Ovary (tissue), 7 donors: ENCODE measurements at regions not wholly inside any gene's neighbourhood (a gene's known extent, or its start where the extent isn't known, plus 50 kb on each side); places are given as distances from the start of the nearest gene placed in this dataset.

Experiments used
- DNase-seq, 5 donors: peaks; one replicate each; pipeline ENCODE4 v3.0.0-alpha.2; 2019 to 2020
- H3K27ac ChIP-seq, 2 donors: fragments of 200-600 bp; one replicate each; pipeline versions ENCODE4 v1.5.1 to v1.8.0; 2019 to 2022
- H3K27me3 ChIP-seq: fragments of 200-600 bp; one replicate; pipeline ENCODE4 v1.8.0; 2022
- H3K36me3 ChIP-seq: fragments of 200-600 bp; sonication (generic); one replicate; pipeline ENCODE4 v1.5.1; 2019
- H3K4me1 ChIP-seq: one replicate; pipeline ENCODE4 v1.8.1; 2013; ENCODE audit warnings: mild to moderate bottlenecking, moderate library complexity; ENCODE audit not compliant: insufficient read depth
- H3K4me3 ChIP-seq: fragments of 200-600 bp; sonication (generic); one replicate; pipeline ENCODE4 v1.5.1; 2017
- H3K9me3 ChIP-seq, 2 donors: fragments of 200-600 bp in 1 of 2; sonication (generic) in 1 of 2; one replicate each; pipeline versions ENCODE4 v1.5.1 to v1.8.1; 2013 to 2019; ENCODE audit warnings: mild to moderate bottlenecking in 1 of 2, moderate library complexity in 1 of 2
- CTCF ChIP-seq, 3 donors: fragments of 450-650 bp in 2 of 3; fragments of 200-600 bp in 1 of 3; IDR thresholded peaks; one replicate each; pipeline versions ENCODE4 v1.5.1 to v1.8.0; 2016 to 2022; ENCODE audit warnings: antibody characterized with exemption in 3 of 3, mild to moderate bottlenecking in 1 of 3
- EP300 ChIP-seq: sonication (generic); formaldehyde crosslinking; IDR thresholded peaks from one replicate; pipeline ENCODE4 v1.6.1; 2017; ENCODE audit warnings: antibody characterized with exemption
- POLR2A ChIP-seq: fragments of 450-650 bp; IDR thresholded peaks from one replicate; pipeline ENCODE4 v1.6.1; 2017; ENCODE audit warnings: antibody characterized with exemption, mild to moderate bottlenecking, moderate library complexity
- WGBS, 3 donors: extraction: QIAGEN DNeasy Blood & Tissue Kit in 1 of 3; methylation state at CpG; one replicate each; pipeline versions ENCODE4 v1.1.5 to v1.1.7; 2013 to 2017; 5-methylcytosine and 5-hydroxymethylcytosine counted together
- intact Hi-C, 4 donors: fragments of 100-400 bp; cut with DNase I; formaldehyde crosslinking; loops; one replicate each; pipeline versions ENCODE4 v1.11.0 to v1.15.1; 2022 to 2023
- donor health status: DM: no; HTN: no; CAD: no; lungs with moderate emphysema.
- donor health status: DM: no; HTN: no; CAD: no.
- donor health status: Bipolar disorder and iron deficiency.
- donor health status: DM: no; HTN: no; CAD: no.
- donor health status: DM: yes; HTN: yes; CAD: no.

- Histone ChIP-seq H3K27me3 (no peaks in the 10 kb centered on the region), H3K9me3 (no peaks in the 10 kb centered on the region), H3K36me3 (no peaks in the 10 kb centered on the region), H3K4me1 (no peaks in the 10 kb centered on the region), H3K4me3 (no peak overlapping the region), H3K27ac (no peak overlapping the region)
- WGBS, 3 donors, result 67 to 70% (median 67%) methylated on average over 5 of the region's 5 CpGs
- TF ChIP-seq POLR2A, result no peak
- intact Hi-C loops, result no loop called here
- DNase-seq, result no peak
Observed at GRCh38 chr1:3981261-3981660, 81.2 kb upstream of the C1orf174 start.

- WGBS, 3 donors, result 40 to 44% (median 43%) methylated on average over 12 of the region's 12 CpGs
- H3K36me3 ChIP-seq, result no peaks in the 10 kb centered on the region
- H3K9me3 ChIP-seq, result no peaks in the 10 kb centered on the region
- no peaks in the 10 kb centered on the region for H3K27me3 ChIP-seq
- intact Hi-C loops, result no loop called here
- no peak overlapping the region for H3K27ac ChIP-seq
- H3K4me1 ChIP-seq, result no peaks in the 10 kb centered on the region
- no peak for DNase-seq
- H3K4me3 ChIP-seq, result no peak overlapping the region
- TF ChIP-seq POLR2A (no peak), CTCF (IDR thresholded peaks at IDR 0.05) (no peak), EP300 (no peak)
Observed at GRCh38 chr1:3981746-3982505, 81.9 kb upstream of the C1orf174 start.

DNA sequence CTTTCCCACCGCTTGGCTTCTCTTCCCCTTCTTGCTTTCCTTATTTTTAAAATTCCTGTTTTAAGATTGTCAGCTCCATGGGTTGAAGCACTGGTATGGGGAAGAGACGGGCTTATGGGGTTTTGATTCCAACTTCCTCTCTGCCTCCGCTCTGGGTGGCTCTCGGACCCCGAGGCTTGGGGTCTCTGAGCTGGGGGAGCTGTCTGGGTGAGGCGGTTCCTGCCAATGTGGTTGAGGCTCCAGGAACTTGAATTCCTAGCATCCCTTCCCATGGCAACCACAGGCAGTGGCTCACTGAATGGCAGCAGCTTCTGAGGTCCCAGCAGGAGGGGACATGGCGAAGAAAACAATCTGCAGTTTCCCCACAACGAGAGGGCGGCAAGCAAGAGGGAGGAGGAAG is 83.1 kb upstream of the C1orf174 start:
- Histone ChIP-seq H3K4me1 (no peaks in the 10 kb centered on the region), H3K4me3 (no peak overlapping the region), H3K27ac (no peak overlapping the region), H3K36me3 (no peaks in the 10 kb centered on the region), H3K27me3 (no peaks in the 10 kb centered on the region), H3K9me3 (no peaks in the 10 kb centered on the region)
- TF ChIP-seq EP300 (no peak), CTCF (IDR thresholded peaks at IDR 0.05) (no peak), POLR2A (no peak)
- 73 to 76% (median 76%) methylated on average over 9 of the region's 9 CpGs for WGBS, 3 donors
- no peak for DNase-seq
- intact Hi-C loops, result no loop called here

DNA sequence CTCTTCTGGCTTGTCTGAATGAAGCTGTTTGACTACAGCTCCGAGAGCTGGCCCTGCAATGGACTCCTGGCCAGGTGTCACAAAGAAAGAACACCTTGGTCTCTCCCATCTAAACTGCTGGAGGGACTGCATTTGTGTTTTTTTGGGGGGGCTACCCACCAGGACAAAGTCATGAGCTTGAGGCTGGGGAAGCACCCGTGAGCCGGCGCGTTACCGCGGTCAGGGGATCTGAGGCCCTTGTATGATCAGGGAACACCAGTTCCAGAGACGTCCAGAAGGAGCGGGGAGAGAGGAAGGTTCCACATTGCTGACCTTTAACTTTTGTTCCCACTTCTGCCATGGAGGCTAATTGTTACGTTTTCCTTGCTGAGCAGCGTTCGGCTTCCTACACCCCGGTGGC is 84.5 kb upstream of the C1orf174 start:
- H3K4me3 ChIP-seq, result no peak overlapping the region
- H3K27me3 ChIP-seq, result no peaks in the 10 kb centered on the region
- H3K27ac ChIP-seq, result no peak overlapping the region
- 86 to 87% (median 86%) methylated on average over 13 of the region's 13 CpGs for WGBS, 3 donors
- no peaks in the 10 kb centered on the region for H3K9me3 ChIP-seq
- TF ChIP-seq POLR2A, result no peak
- TF ChIP-seq CTCF (IDR thresholded peaks at IDR 0.05), result no peak
- TF ChIP-seq EP300, result no peak
- intact Hi-C loops, result no loop called here
- no peak for DNase-seq
- H3K36me3 ChIP-seq, result no peaks in the 10 kb centered on the region
- no peaks in the 10 kb centered on the region for H3K4me1 ChIP-seq

DNA sequence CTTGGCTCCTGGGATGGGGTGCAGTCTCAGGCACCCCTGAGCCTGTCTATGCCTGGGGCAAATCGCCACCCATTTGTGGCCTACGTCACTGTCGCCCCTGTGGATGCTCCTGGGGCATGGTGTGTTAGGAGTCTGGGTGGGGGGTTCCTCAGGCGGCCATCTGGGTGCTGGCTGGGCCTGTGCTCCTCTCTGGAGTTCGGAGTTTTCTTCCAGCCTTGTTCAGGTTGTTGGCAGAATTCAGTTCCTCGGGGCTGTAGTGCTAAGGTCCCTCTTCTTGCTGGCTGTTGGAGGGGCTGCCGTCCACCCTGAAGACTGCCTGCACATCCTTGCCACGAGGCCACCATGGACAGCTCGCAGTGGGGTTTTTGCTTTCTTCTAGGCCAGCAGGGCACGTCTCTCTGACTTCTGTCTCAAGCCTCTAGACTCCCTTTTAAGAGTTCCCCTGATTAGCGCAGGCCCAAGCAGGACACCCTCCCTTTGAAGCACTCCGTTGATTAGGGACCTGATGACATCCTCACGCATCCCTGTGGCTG is 86.7 kb upstream of the C1orf174 start:
- TF ChIP-seq EP300, result no peak
- no peak for TF ChIP-seq POLR2A
- TF ChIP-seq CTCF (IDR thresholded peaks at IDR 0.05), result no peak
- WGBS, 3 donors, result 68 to 73% (median 71%) methylated on average over 13 of the region's 13 CpGs
- H3K9me3 ChIP-seq, result no peaks in the 10 kb centered on the region
- H3K36me3 ChIP-seq, result no peaks in the 10 kb centered on the region
- H3K27me3 ChIP-seq, result no peaks in the 10 kb centered on the region
- H3K27ac ChIP-seq, result no peak overlapping the region
- intact Hi-C loops, result no loop called here
- DNase-seq, result no peak
- H3K4me1 ChIP-seq, result no peaks in the 10 kb centered on the region
- no peak overlapping the region for H3K4me3 ChIP-seq
